GM18867 (cell line): ENCODE measurements at regions not wholly inside any gene's neighbourhood (a gene's known extent, or its start where the extent isn't known, plus 50 kb on each side); places are given as distances from the start of the nearest gene placed in this dataset.

Experiments used
- ATAC-seq: cut with Tn5 transposase; IDR thresholded peaks from one replicate; pipeline ENCODE4 v1.9.1; 2021; ENCODE audit warnings: mild to moderate bottlenecking, moderate library complexity; ENCODE audit not compliant: unreplicated experiment

DNA sequence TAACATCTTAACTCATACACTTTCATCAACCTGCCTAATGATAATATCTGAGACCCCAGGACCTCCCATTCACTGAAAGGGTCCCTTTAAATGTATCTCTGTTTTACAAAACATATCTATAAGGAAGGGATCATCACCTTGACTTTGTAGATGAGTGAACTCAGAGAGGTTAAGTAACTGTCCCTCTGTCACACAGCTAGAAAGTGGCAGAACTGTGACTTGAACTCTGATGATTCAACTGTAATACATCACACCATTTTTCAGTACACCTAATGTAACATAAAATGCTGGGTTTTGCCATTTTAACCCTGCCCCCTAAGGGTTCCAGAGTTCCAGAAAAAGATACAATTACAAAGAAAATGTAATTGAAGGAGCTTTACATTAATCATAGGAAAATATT lies 234.6 kb downstream of the ZEB2 start:
- no peak for ATAC-seq

GRCh38 chr2:144281476-144281875 lies 238.4 kb downstream of the ZEB2 start:
- ATAC-seq, result no peak

DNA sequence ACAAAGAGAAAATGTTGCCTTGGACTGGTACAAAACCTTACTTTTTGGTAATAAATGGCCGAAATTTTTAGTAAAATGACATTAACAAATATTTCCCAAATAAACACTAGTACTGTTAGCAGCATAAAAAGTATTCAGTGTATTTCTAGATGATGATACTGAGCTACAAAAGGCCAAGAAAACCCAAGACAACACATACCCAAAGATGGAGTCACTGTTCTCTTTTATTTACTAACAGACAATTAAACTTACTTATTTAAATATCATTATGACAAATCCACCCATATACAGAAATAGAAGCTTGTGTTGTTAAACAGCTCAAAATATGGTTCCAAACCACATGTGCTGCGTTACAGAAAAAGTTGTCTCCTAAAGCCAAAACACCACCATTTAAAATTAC lies 239.9 kb downstream of the ZEB2 start:
- no peak for ATAC-seq

DNA sequence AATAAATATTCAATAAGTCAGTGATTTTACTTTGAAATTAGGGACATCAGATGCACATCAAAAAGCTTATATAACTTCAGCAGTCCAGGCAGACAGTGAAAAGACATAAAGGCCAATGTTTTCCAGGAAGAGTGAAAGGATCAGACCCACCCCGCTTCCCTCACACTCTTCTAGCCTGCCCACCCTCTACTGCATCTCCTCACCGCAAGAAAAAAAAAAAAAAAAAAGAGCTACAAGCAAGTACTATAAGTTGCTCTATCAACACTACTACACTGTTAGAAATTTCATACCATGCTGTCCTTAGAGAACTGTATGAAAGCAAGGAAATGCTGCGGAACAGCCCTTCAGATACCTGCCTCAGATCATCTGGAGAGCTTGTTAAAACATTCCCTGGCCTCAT lies 240.8 kb downstream of the ZEB2 start:
- ATAC-seq, result no peak

DNA sequence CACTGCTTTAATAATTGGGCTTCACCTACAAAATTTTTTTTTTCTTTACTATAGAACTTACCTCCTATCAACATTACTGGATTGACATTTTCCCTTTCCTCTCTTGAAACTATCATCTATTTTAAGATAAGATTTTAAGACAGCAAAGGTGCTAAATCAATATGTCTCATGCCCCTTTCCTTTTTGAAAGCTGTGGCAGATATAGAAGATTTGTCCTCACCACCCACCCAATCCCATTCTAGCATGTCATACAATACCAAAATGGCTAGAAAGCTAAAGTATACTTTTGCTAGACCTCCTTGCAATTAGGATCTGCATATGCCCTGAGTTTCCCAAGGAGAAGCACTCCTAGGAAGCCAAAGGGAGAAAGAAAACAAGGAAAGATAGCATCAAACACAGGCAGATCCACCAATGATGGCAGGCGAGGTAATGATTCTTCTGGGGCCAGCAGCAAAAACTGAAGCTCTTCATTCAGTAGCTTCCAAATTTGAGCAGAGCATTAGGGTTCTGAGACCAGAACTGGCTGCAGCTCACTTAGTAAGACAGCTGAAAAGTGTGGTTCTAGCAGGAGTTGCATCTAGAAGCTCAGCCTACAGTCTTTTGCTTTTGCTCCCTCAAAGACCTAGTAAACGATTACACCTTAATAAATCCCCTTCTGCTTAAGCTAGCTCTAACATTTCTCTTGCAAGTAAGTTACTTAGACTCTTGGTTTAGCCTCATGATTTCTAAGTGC lies 242.1 kb downstream of the ZEB2 start:
- no peak for ATAC-seq

GRCh38 chr2:144275340-144275739 lies 244.6 kb downstream of the ZEB2 start:
- no peak for ATAC-seq

DNA sequence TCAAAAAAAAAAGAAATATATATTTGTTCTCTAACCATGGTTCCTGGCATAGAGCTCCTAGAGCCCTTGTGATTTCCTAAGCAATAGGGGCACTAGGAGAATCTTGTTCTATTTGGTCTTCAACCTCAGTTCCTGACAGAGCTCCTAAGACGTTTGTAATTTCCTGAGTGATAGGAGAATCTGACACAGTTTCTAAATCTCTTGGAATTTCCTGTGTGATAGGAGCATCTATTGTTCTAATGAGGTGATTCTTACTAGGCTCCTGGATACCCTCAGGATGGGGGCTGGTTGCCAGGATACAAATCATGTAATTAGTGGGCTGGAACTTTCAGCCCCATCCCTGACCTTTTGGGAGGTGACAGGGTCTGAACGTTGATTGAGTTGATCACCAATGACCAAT lies 245.8 kb downstream of the ZEB2 start:
- no peak for ATAC-seq

- ATAC-seq, result no peak
These were observed 249.0 kb downstream of the ZEB2 start for GRCh38 chr2:144270951-144271350.

DNA sequence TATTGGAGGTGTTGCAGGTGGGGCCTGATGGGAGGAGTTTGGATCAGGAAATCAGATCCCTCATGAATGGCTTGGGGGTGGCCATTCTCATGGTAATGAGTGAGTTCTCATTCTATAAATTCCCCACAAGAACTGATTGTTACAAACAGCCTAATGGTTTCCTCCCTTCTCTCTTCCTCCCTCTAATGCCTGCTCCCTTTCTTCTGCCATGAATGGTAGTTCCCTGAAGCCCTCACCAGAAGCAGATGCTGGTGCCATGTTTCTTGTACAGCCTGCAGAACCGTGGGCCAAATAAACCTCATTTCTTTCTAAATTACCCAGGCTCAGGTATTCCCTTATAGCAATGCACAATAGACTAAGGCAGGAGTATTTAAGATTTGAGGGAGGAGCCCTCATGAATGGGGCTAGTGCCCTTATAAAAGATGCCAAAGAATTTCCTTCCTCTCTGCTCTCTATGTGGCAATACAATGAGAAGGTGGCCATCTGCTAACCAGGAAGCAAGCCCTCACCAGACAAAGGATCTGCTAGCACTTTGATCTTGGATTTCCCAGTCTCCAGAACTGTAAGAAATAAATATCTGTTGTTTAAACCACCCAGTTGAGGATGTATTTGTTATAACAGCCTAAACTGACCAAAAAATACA lies 251.8 kb downstream of the ZEB2 start:
- ATAC-seq, result no peak

GRCh38 chr2:144267239-144267638 lies 252.7 kb downstream of the ZEB2 start:
- peak; percentile 97 for ATAC-seq

DNA sequence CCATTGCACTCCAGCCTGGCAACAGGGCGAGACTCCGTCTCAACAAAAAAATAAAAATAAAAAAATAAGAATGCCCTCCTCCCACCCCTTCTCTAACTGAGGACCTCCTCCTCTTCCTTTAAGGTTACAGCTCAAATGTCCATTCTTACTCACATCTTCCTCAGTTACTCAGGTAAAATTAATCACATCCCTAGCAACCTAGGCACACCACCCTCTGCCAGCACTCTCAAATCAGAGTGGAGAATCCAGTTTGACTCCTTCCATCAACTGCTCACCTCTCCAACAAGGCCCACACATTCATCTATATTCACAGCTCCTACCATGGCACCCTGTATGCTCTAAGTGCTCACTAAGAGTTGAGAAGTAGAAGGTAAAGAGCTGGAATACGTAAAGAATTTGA lies 254.3 kb downstream of the ZEB2 start:
- ATAC-seq, result no peak

DNA sequence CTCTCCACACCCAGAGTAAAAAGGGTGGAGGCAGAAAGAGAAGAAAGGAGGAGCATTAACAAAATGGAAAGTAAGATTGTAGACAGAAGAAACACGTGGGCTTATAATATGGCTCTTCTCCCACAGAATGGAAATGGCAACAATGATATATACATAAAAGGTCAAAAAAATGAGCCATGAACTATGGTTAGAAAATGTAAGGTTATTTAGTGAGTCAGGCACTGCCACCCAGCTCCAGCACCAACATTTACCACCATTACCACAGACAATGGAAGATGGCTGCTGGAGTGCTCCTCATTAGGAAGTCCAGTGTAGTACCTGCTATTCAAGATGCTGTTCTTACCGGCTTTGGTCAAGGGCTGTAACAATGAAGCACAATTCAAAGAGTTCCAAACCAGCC lies 258.0 kb downstream of the ZEB2 start:
- ATAC-seq, result no peak

DNA sequence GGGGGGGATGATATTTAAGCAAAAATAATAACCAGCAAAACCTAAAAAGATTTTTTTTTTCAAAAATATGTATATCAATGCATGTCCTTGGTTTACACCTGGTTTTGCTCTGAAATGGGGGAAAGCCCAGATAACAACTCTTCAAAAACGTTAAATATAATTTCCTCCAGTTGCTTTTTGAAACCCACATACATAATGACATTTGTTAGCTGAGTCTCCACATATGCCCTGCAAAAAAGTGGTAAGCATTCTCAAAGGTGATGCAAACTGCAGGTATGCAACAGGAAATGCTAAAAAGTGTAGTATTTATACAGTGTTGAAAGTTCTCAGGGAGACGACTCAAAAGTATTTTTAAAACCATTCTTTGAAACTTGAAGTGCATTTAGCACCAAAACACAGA lies 258.6 kb downstream of the ZEB2 start:
- no peak for ATAC-seq

DNA sequence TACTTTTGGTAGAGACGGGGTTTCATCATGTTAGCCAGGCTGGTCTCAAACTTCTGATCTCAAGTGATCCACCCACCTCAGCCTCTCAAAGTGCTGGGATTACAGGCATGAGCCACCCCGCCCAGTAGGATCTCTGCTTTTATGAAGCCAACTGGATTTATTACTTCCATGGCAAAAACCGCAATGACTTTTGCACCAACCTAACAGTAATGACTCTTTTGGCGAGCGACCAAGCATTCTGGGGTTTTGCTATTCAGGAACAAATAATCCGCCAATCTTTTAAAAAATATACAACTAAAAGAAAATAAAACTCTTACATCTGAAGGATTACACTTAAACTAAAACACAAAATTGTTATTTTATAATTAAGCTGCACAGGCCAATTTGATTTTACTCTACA lies 260.6 kb downstream of the ZEB2 start:
- ATAC-seq, result no peak

DNA sequence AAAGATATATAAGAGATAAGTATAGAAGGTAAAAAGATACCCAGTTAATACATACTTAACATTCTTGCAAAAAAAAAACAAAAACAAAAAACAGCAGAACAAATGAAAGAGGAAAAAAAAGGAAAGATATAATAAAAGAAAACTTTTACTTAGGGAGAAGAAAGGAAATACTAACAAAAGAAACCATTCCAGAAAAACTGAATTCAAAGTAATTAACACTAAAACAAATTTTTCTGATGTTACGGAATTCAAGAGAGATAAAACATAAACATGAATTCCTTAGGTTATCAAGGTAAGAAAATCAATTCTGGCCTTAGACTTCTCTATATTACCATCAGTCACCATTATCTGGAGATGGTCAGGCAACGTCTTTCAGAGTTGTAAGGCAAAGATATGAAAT lies 261.8 kb downstream of the ZEB2 start:
- no peak for ATAC-seq

DNA sequence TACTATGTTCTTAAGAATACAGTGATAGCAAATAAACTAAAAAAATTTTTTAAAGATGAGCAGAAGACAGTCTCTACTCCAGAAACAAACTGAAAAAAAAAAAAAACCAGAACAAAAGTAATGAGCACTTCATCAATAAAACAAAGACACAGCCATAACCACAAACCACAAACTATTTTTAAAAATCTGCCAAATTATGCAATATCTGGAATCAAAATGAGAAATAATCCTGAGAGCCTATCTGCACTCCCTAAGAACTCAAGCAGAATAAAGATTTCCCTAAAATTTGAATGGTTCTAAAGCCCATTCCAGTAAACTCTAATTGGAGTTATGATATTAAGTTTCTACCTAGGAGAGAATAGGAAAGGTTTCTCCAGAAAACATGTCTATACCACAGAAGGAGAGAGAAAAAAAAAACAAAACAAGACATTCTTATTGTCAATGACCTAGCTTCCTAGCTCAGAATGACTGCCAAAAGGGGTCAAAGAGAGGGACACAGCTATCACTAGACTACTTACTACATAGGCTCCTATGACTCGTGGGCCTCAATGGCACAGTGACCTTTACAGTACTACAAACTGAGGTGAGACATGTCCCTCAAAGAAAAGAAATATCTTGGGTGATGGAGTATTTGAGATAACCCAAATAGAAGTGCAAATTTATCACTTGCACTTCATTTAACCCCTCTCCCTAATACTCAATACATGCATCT lies 262.8 kb downstream of the ZEB2 start:
- no peak for ATAC-seq

- ATAC-seq, result no peak
These were observed 265.3 kb downstream of the ZEB2 start for GRCh38 chr2:144254342-144255235.

DNA sequence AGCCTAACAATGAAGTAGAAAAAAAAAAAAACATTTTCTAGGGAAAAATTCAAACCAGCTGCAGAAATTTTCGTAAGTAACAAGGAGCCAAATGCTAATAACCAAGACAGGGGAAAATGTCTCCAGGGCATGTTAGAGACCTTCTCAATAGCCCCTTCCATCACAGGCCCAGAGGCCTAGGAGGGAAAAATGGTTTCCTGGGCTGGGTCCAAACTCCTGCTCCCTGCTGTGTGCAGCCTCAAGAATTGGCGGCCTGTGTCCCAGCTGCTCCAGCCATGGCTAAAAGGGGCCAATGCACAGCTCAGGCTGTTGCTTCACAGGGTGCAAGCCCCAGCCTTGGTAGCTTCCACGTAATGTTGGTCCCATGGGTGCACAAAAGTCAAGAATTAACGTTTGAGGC lies 266.2 kb downstream of the ZEB2 start:
- no peak for ATAC-seq

- ATAC-seq, result no peak
These were observed 267.2 kb downstream of the ZEB2 start for GRCh38 chr2:144252694-144253093.

DNA sequence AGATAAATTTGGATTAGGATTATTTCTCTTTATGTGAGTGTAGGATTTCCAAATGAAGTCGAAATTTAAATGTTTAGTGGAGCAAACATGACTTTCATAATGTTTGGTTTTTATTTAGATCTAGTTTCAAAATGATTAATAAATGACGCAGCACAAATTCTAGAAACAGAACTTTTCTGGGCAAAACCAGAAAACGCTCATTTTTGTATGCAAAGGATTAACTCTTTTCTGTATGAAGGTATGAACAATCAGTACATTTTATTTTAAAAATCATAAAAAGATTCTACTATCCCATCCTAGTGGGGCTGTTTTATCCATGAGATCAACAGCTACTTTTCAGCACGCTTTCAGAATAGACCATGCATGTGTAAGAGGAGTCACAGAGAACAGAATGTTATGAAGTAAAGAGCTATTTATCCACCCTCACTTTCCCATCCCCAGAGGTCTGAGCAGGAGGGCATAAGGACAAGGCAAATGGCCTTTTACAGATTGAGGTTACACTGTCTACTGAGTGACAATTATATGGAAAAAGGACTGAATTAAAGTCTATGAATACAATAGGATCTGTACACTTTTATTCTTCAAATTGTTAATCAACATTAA lies 270.8 kb downstream of the ZEB2 start:
- ATAC-seq, result no peak
